Neuronal stem cell (in vitro differentiated cells): ENCODE measurements at regions not wholly inside any gene's neighbourhood (a gene's known extent, or its start where the extent isn't known, plus 50 kb on each side); places are given as distances from the start of the nearest gene placed in this dataset.

Experiments used
- DNase-seq: peaks from one replicate; pipeline ENCODE4 v3.0.0-alpha.2; 2013; ENCODE audit warnings: low spot score
- H2AFZ ChIP-seq: one replicate; pipeline ENCODE4 v1.6.1; 2013; ENCODE audit warnings: mild to moderate bottlenecking, low read length, inconsistent platforms
- H2AK5ac ChIP-seq: 2 replicates; pipeline ENCODE4 v1.6.1; 2013; ENCODE audit warnings: low read depth, mild to moderate bottlenecking, inconsistent platforms, low read length, moderate library complexity, mixed read lengths
- H2BK120ac ChIP-seq: 2 replicates; pipeline ENCODE4 v1.6.1; 2013; ENCODE audit warnings: low read depth, mild to moderate bottlenecking, inconsistent platforms, low read length, moderate library complexity, mixed read lengths
- H2BK12ac ChIP-seq: one replicate; pipeline ENCODE4 v1.6.1; 2013; ENCODE audit warnings: low read length, inconsistent platforms
- H2BK15ac ChIP-seq: 2 replicates; pipeline ENCODE4 v1.6.1; 2013; ENCODE audit warnings: mild to moderate bottlenecking, low read length, inconsistent platforms, mixed read lengths
- H2BK5ac ChIP-seq: one replicate; pipeline ENCODE4 v1.6.1; 2013; ENCODE audit warnings: inconsistent platforms, mild to moderate bottlenecking, low read length, moderate library complexity
- H3K14ac ChIP-seq: one replicate; pipeline ENCODE4 v1.6.1; 2013; ENCODE audit warnings: low read length, inconsistent platforms
- H3K18ac ChIP-seq: 2 replicates; pipeline ENCODE4 v1.6.1; 2013; ENCODE audit warnings: low read length, inconsistent platforms
- H3K23ac ChIP-seq: 2 replicates; pipeline ENCODE4 v1.6.1; 2013; ENCODE audit warnings: low read depth, mild to moderate bottlenecking, mixed read lengths, low read length, inconsistent platforms; ENCODE audit not compliant: poor library complexity
- H3K27ac ChIP-seq: replicated peaks from 3 replicates; pipeline ENCODE4 v1.5.1; 2013; ENCODE audit warnings: low read length, inconsistent platforms
- H3K27me3 ChIP-seq, 3 experiments: 2 replicates each; pipeline ENCODE4 v1.6.1; 2013; ENCODE audit warnings: low read length in 3 of 3, mild to moderate bottlenecking in 2 of 3, inconsistent platforms in 1 of 3, low read depth in 1 of 3, mixed read lengths in 1 of 3, moderate library complexity in 1 of 3; ENCODE audit not compliant: control insufficient read depth in 3 of 3, insufficient read depth in 3 of 3
- H3K36me3 ChIP-seq, 2 donors: replicated peaks in 1 of 2; 2 replicates each; pipeline ENCODE4 v1.6.1; 2013; ENCODE audit warnings: low read length in 2 of 2; ENCODE audit not compliant: control insufficient read depth in 2 of 2, insufficient read depth in 2 of 2
- H3K4ac ChIP-seq: 2 replicates; pipeline ENCODE4 v1.6.1; 2013; ENCODE audit warnings: inconsistent platforms, mild to moderate bottlenecking, low read length, moderate library complexity
- H3K4me1 ChIP-seq, 2 donors: 1 replicate in 1 of 2; 2 replicates in 1 of 2; pipeline ENCODE4 v1.6.1; 2013; ENCODE audit warnings: low read length in 2 of 2, low read depth in 1 of 2; ENCODE audit not compliant: control insufficient read depth in 2 of 2, insufficient read depth in 1 of 2
- H3K4me2 ChIP-seq: one replicate; pipeline ENCODE4 v1.6.1; 2013; ENCODE audit warnings: mild to moderate bottlenecking, low read length, inconsistent platforms; ENCODE audit not compliant: insufficient read depth, poor library complexity, severe bottlenecking
- H3K4me3 ChIP-seq, 2 donors: 2 replicates each; pipeline ENCODE4 v1.5.1; 2013; ENCODE audit warnings: low read length in 2 of 2, mild to moderate bottlenecking in 2 of 2, inconsistent platforms in 1 of 2, moderate library complexity in 1 of 2
- H3K79me1 ChIP-seq: one replicate; pipeline ENCODE4 v1.6.1; 2013; ENCODE audit warnings: low read depth, mild to moderate bottlenecking, inconsistent platforms, low read length, moderate library complexity
- H3K9ac ChIP-seq: one replicate; pipeline ENCODE4 v1.6.1; 2013; ENCODE audit warnings: mild to moderate bottlenecking, low read depth, low read length, inconsistent platforms; ENCODE audit not compliant: poor library complexity
- H3K9me3 ChIP-seq, 2 donors: replicated peaks in 1 of 2; 2 replicates each; pipeline versions ENCODE3 to v1.6.1; 2013; ENCODE audit warnings: low read length in 2 of 2, mild to moderate bottlenecking in 2 of 2, inconsistent platforms in 1 of 2, low read depth in 1 of 2, mixed read lengths in 1 of 2, moderate library complexity in 1 of 2; ENCODE audit not compliant: control insufficient read depth in 2 of 2, insufficient read depth in 1 of 2
- H4K8ac ChIP-seq: one replicate; pipeline ENCODE4 v1.6.1; 2013; ENCODE audit warnings: low read depth, mild to moderate bottlenecking, inconsistent platforms, low read length, moderate library complexity
- H4K91ac ChIP-seq: one replicate; pipeline ENCODE4 v1.6.1; 2013; ENCODE audit warnings: low read length, low read depth, mild to moderate bottlenecking, inconsistent platforms; ENCODE audit not compliant: poor library complexity
- WGBS, 2 donors: extraction: QIAGEN DNeasy Blood & Tissue Kit; methylation state at CpG; one replicate each; pipeline ENCODE4 v1.1.7; 2013; ENCODE audit warnings: missing lambda C conversion rate in 2 of 2, mixed read lengths in 1 of 2; ENCODE audit not compliant: insufficient read length in 2 of 2, insufficient replicate concordance in 1 of 2; ENCODE audit errors: extremely low coverage in 2 of 2; 5-methylcytosine and 5-hydroxymethylcytosine counted together

DNA sequence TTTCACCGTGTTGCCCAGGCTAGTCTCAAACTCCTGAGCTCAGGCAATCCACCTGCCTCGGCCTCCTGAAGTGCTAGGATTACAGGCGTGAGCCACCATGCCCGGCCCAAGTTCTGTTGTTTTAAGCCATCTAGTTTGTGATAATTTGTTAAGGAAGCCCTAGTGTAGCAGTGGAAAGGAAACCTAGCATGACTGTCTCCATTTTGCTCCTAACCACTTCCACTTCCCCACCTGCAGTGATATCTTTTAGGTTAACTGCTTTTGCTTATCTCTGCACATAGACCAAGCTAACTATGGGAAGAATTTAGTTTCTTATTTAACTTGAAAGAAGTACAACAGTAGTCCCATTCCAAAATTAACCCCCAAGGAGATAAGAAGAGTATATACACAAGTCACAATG, 109.5 kb upstream of the NAP1L1 start:
- DNase-seq, result no peak
- Histone ChIP-seq H2BK15ac (no peak overlapping the region), H3K4ac (no peak overlapping the region), H2AFZ (no peak overlapping the region), H2BK5ac (no peak overlapping the region), H3K4me2 (no peak overlapping the region), H3K27me3 (no peaks in the 10 kb centered on the region), H3K9ac (no peak overlapping the region), H3K27ac (no peak overlapping the region), H2BK120ac (no peak overlapping the region), H3K23ac (no peak overlapping the region), H3K14ac (no peak overlapping the region), H3K18ac (no peak overlapping the region), H3K36me3 (no peaks in the 10 kb centered on the region), H4K8ac (no peak overlapping the region), H3K9me3 (no peaks in the 10 kb centered on the region), H3K79me1 (no peaks in the 10 kb centered on the region), H2BK12ac (no peak overlapping the region), H2AK5ac (no peak overlapping the region), H3K4me1 (no peaks in the 10 kb centered on the region), H3K4me3 (no peak overlapping the region), H4K91ac (no peak overlapping the region)
- no CpG with 5 or more reads among the region's 4 CpGs for WGBS, 2 donors

DNA sequence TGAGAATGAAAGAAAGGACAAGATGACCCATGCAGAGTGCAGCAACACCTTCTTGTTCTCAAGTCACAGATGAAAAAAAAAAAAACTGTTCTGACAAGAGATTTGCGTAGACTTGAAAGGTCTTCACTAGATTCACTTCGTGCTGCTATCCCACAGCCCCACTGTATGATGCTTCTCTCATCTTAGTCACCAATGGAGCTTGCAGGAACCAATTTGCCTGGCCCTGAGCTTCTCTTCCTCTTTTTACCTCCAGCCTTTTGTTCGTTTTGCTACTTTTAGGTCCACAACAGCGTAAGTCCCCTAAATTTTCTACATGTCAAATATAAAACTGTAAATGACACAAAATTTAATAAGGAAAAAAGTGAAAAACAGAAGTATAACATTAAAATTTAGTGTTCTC, 107.9 kb upstream of the NAP1L1 start:
- DNase-seq, result no peak
- Histone ChIP-seq H3K79me1 (no peaks in the 10 kb centered on the region), H3K4me3 (no peak overlapping the region), H3K23ac (no peak overlapping the region), H3K18ac (no peak overlapping the region), H2AK5ac (no peak overlapping the region), H3K14ac (no peak overlapping the region), H2BK15ac (no peak overlapping the region), H3K4me2 (no peak overlapping the region), H3K27ac (no peak overlapping the region), H4K8ac (no peak overlapping the region), H3K9ac (no peak overlapping the region), H4K91ac (no peak overlapping the region), H3K4me1 (peaks cover 0 to 4% of the 10 kb centered on the region in 2 donors), H2AFZ (no peak overlapping the region), H2BK120ac (no peak overlapping the region), H3K4ac (no peak overlapping the region), H2BK5ac (no peak overlapping the region), H3K9me3 (no peaks in the 10 kb centered on the region), H3K36me3 (no peaks in the 10 kb centered on the region), H2BK12ac (no peak overlapping the region), H3K27me3 (no peaks in the 10 kb centered on the region)
- no CpG with 5 or more reads among the region's 4 CpGs for WGBS, 2 donors

DNA sequence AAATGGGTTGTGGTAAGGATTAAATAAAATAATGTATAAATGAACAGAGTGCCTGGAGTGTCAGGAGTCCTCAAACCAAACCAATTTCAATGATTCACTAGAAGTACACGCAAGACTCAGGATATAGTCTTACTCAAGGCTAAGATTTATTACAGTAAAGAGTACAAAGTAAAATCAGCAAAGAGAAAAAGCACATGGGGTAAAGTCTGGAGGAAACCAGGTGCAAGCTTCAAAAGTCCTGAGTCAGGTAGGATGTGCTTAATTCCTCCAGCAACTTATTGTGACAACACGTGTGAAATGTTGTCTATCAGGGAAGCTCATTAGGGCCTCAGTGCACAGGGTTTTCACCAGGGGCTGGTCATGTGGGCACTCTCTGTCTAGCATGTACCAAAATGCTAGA, 105.8 kb upstream of the NAP1L1 start:
- H3K27me3 ChIP-seq, result peaks cover 0 to 5% (median 0%) of the 10 kb centered on the region in 3 experiments
- H3K27ac ChIP-seq, result no peak overlapping the region
- H3K4me2 ChIP-seq, result no peak overlapping the region
- H2BK12ac ChIP-seq, result no peak overlapping the region
- no peaks in the 10 kb centered on the region for H3K79me1 ChIP-seq
- no peak overlapping the region for H4K8ac ChIP-seq
- no peaks in the 10 kb centered on the region for H3K36me3 ChIP-seq
- H3K18ac ChIP-seq, result no peak overlapping the region
- H3K9ac ChIP-seq, result no peak overlapping the region
- H2BK15ac ChIP-seq, result no peak overlapping the region
- H3K23ac ChIP-seq, result no peak overlapping the region
- H3K4ac ChIP-seq, result no peak overlapping the region
- H2BK120ac ChIP-seq, result no peak overlapping the region
- no peak overlapping the region for H3K14ac ChIP-seq
- WGBS, 2 donors, result no CpG with 5 or more reads among the region's 2 CpGs
- H3K4me1 ChIP-seq, result peaks cover 0 to 4% of the 10 kb centered on the region in 2 donors
- no peak for DNase-seq
- H2AFZ ChIP-seq, result no peak overlapping the region
- H2BK5ac ChIP-seq, result no peak overlapping the region
- peaks cover 0 to 2% of the 10 kb centered on the region in 2 donors for H3K9me3 ChIP-seq
- H2AK5ac ChIP-seq, result no peak overlapping the region
- H3K4me3 ChIP-seq, result no peak overlapping the region
- no peak overlapping the region for H4K91ac ChIP-seq

DNA sequence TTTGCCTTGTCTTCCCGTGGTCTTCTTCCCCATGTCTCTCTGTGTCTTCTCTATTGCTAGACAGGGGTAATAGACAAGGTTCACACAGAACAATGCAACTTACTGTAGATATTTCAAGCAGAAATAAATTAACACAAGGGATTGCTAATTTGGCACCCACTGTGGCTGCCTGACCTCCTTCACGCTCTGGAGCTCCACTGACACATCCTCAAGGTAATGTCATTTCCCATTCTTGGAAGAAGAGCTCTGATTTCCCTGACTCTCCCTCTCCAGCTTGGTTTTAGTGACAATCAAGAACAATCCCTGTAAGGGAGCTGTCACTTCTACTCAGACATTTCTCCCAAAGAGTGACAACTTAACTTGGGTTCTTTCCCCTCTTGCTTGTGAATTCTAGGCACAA, 105.4 kb upstream of the NAP1L1 start:
- Histone ChIP-seq H2BK12ac (no peak overlapping the region), H3K23ac (no peak overlapping the region), H3K4me3 (no peak overlapping the region), H2AFZ (no peak overlapping the region), H3K4ac (no peak overlapping the region), H2BK15ac (no peak overlapping the region), H3K9me3 (peaks cover 0 to 2% of the 10 kb centered on the region in 2 donors), H2AK5ac (no peak overlapping the region), H2BK5ac (no peak overlapping the region), H3K27ac (no peak overlapping the region), H3K4me1 (peaks cover 0 to 4% of the 10 kb centered on the region in 2 donors), H3K27me3 (peaks cover 0 to 5% (median 0%) of the 10 kb centered on the region in 3 experiments), H3K9ac (no peak overlapping the region), H3K79me1 (no peaks in the 10 kb centered on the region), H3K36me3 (no peaks in the 10 kb centered on the region), H3K18ac (no peak overlapping the region), H3K14ac (no peak overlapping the region), H4K91ac (no peak overlapping the region), H4K8ac (no peak overlapping the region), H3K4me2 (no peak overlapping the region), H2BK120ac (no peak overlapping the region)
- WGBS, 2 donors, result no CpG with 5 or more reads among the region's 2 CpGs
- no peak for DNase-seq
